Brain microvascular endothelial cell (primary cell): ENCODE measurements at regions not wholly inside any gene's neighbourhood (a gene's known extent, or its start where the extent isn't known, plus 50 kb on each side); places are given as distances from the start of the nearest gene placed in this dataset.
"Not testable (repeated sequence)": the region's sequence is repeated elsewhere in the genome, so short reads cannot be mapped to it uniquely, and the experiment has no call there.

Source experiments
- DNase-seq: peaks from one replicate; pipeline ENCODE4 v3.0.0-alpha.2; 2020
- H3K27ac ChIP-seq: fragments of 250-450 bp; sonication (Bioruptor Pico); 2 replicates; pipeline ENCODE4 v1.5.1; 2020; ENCODE audit warnings: mild to moderate bottlenecking, moderate library complexity
- H3K27me3 ChIP-seq: fragments of 250-450 bp; sonication (Bioruptor Pico); replicated peaks from 2 replicates; pipeline ENCODE4 v1.5.1; 2020; ENCODE audit warnings: mild to moderate bottlenecking
- H3K36me3 ChIP-seq: fragments of 250-450 bp; sonication (Bioruptor Pico); replicated peaks from 2 replicates; pipeline ENCODE4 v1.5.1; 2020; ENCODE audit warnings: mild to moderate bottlenecking
- H3K4me3 ChIP-seq: 2 replicates; pipeline ENCODE4 v1.5.1; 2011; ENCODE audit warnings: low read depth, mild to moderate bottlenecking, control low read depth, low read length, moderate library complexity
- in situ Hi-C: cut with HindIII; loops from 2 replicates; pipeline ENCODE4 v1.10.0; 2017; ENCODE audit warnings: low sequenced_read_pairs, low pct_ligation_motif_present
- TF ChIP-seq, protein P1 (sequence below): IDR thresholded peaks from 2 replicates; pipeline ENCODE4 v1.5.1; 2011; ENCODE audit warnings: low read depth, mild to moderate bottlenecking, moderate library complexity, low read length, control low read depth, inconsistent platforms; ENCODE audit errors: missing control alignments

DNA sequence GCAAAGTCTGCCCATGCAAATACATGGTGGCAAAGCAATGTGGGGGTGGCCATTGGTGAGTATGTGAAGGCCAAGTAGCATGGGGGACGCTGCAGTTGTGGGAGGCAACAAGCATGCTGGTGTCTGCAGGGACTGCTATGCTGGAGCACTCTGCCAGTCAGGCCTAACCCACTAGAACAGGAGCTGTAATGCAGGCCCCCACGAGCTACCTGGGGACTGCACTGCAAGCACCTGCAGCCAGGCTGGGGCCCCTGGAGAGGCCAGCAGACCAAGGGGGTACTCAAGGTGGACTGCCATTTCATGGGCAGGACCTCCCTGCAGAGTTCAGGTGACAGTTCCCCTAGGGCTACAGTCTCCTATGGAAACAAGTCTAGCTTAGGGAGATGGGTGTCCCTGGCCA is 183.8 kb upstream of the PDE4D start:
- Histone ChIP-seq H3K27me3 (no peaks in the 10 kb centered on the region), H3K27ac (no peak overlapping the region), H3K4me3 (no peak overlapping the region), H3K36me3 (no peaks in the 10 kb centered on the region)
- TF ChIP-seq, protein P1, sequence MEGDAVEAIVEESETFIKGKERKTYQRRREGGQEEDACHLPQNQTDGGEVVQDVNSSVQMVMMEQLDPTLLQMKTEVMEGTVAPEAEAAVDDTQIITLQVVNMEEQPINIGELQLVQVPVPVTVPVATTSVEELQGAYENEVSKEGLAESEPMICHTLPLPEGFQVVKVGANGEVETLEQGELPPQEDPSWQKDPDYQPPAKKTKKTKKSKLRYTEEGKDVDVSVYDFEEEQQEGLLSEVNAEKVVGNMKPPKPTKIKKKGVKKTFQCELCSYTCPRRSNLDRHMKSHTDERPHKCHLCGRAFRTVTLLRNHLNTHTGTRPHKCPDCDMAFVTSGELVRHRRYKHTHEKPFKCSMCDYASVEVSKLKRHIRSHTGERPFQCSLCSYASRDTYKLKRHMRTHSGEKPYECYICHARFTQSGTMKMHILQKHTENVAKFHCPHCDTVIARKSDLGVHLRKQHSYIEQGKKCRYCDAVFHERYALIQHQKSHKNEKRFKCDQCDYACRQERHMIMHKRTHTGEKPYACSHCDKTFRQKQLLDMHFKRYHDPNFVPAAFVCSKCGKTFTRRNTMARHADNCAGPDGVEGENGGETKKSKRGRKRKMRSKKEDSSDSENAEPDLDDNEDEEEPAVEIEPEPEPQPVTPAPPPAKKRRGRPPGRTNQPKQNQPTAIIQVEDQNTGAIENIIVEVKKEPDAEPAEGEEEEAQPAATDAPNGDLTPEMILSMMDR: no peak
- DNase-seq: no peak
- in situ Hi-C loops: no loop called here

DNA sequence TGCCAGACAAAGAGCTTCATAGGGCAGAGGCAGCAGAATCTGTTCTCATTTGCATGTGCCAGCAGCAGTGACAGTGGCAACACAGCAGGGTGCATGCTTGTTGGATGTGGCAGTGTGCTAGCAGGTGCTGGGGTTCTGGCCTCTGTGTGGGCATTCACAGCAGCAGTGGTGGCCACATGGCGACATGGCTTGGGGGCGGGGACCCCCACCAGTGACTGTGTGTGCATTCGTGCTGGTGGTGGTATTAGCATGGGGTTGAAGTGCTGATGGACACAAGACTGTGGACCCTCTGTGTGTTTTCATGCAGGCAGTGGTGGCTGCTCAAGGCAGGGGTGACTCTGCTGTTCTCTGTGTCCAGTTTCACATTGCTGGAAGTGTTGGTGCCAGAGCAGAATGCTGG is 183.2 kb upstream of the PDE4D start:
- H3K27me3 ChIP-seq: no peaks in the 10 kb centered on the region
- in situ Hi-C loops: no loop called here
- TF ChIP-seq, protein P1: no peak
- no peak overlapping the region for H3K27ac ChIP-seq
- no peak for DNase-seq
- no peak overlapping the region for H3K4me3 ChIP-seq
- no peaks in the 10 kb centered on the region for H3K36me3 ChIP-seq

DNA sequence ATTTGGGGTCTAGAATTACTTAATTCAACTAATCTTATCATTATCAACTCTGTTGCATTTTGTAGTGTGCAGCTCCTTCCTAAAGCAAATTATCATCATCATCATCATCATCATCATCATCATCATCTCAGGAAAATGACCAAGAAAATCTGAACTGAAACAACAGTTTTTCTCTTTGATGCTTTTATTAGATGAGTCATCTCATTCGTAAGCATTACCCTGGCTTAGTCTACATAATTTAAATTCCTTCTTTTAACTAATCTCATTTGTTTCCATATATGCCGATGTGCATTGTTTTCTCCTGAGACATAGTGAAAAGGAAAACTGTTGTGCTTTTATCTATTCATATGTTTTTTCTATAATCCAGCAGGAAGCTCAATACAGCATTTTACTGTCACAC is 173.0 kb upstream of the PDE4D start:
- H3K36me3 ChIP-seq: no peaks in the 10 kb centered on the region
- H3K27ac ChIP-seq: peak overlapping the region; percentile 61
- H3K27me3 ChIP-seq: no peaks in the 10 kb centered on the region
- in situ Hi-C loops: no loop called here
- TF ChIP-seq, protein P1: no peak
- DNase-seq: peak; percentile 19
- H3K4me3 ChIP-seq: no peak overlapping the region

DNA sequence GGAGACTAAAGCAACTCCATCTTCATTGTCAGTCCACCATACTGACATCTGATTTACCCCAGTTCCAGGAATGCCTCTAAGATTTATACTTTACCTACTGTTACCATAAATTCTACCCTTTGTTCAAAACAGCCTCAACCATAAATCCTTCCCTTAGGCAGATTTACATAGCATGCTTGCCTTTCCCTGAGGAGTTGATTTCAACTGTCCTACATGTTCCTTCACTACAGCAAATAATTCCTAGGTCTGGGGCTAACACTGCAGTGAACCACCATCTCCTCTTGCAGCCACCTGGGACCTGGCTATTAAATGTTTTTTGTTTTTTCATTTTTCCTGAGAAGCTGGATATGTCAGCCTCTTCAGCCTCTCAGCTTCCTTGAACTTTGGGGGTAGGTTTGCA is 166.9 kb upstream of the PDE4D start:
- no peaks in the 10 kb centered on the region for H3K27me3 ChIP-seq
- H3K4me3 ChIP-seq: no peak overlapping the region
- no peak overlapping the region for H3K27ac ChIP-seq
- TF ChIP-seq, protein P1: no peak
- no peaks in the 10 kb centered on the region for H3K36me3 ChIP-seq
- in situ Hi-C loops: no loop called here
- DNase-seq: no peak

DNA sequence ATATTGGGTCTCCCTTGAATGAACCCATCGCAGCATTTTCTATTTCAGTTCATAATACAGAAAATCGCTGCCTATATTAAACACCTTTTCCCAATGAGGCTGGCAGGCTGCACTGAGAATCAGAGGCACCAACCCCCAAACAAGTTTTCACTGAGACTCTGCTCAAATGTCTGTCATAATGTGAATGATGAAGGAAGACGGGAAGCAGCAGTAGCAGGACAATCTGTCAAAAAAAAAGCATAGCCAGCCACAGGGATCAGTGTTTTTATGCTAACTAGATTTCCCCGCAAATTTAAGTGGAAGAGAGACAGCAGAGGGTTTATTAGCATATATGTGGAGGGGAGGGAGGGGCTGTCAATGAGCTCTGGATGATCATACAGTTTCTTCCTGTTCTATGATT is 162.7 kb upstream of the PDE4D start:
- Histone ChIP-seq H3K4me3 (no peak overlapping the region), H3K27me3 (no peaks in the 10 kb centered on the region), H3K27ac (no peak overlapping the region), H3K36me3 (no peaks in the 10 kb centered on the region)
- DNase-seq: no peak
- TF ChIP-seq, protein P1: no peak
- in situ Hi-C loops: no loop called here

DNA sequence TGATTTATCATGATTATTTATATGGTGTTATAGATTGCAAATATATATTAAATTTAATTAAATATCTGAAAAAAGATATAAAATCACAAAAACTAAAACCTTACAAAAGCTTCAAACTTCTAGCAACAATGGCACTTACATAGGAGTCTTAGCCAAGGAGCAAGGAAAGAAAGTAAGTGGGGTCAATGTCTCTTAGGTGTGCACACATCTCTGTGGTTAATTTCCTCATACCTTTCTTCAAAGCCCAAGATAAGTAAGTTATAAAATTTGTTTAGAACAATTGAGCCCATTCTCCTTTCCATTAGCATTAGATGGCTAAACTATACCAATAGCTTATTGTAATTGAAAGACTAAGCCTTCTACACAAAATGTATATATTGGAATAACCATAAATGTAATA is 161.6 kb upstream of the PDE4D start:
- no peak for DNase-seq
- in situ Hi-C loops: no loop called here
- TF ChIP-seq, protein P1: no peak
- Histone ChIP-seq H3K27me3 (no peaks in the 10 kb centered on the region), H3K4me3 (no peak overlapping the region), H3K27ac (no peak overlapping the region), H3K36me3 (no peaks in the 10 kb centered on the region)

DNA sequence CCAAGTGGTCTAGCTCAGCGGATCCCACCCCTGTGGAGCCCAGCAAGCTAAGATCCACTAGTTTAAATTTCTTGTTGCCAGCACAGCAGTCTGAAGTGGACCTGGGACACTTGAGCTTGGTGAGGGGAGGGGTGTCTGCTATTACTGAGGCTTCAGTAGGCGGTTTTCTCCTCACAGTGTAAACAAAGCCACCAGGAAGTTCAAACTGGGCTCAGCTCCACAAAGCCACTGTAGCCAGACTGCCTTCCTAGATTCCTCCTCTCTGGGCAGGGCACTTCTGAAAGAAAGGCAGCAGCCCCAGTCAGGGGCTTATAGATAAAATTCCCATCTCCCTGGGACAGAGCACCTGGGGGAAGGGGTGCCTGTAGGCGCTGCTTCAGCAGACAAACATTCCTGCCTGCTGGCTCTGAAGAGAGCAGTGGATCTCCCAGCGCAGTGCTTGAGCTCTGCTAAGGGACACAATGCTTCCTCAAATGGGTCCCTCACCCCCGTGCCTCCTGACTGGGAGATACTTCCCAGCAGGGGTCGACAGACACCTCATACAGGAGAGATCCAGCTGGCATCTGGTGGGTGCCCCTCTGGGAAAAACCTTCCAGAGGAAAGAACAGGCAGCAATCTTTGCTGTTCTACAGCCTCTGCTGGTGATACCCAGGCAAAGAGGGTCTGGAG is 148.6 kb upstream of the PDE4D start:
- H3K36me3 ChIP-seq, H3K4me3 ChIP-seq, DNase-seq, H3K27me3 ChIP-seq, H3K27ac ChIP-seq, in situ Hi-C loops: not testable (repeated sequence)

DNA sequence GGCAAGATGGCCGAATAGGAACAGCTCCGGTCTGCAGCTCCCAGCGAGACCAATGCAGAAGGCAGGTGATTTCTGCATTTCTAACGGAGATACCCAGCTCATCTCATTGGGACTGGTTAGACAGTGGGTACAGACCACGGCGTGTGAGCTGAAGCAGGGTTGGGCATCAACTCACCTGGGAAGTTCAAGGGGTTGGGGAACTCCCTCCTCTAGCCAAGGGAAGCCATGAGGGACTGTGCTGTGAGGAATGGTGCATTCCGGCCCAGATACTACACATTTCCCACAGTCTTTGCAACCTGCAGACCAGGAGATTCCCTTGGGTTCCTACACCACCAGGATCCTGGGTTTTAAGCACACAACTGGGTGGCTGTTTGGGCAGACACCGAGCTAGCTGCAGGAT is 148.0 kb upstream of the PDE4D start:
- H3K27ac ChIP-seq, H3K36me3 ChIP-seq, H3K27me3 ChIP-seq, H3K4me3 ChIP-seq, in situ Hi-C loops, DNase-seq: not testable (repeated sequence)
